ENCODE measurements at regions not wholly inside any gene's neighbourhood (a gene's known extent, or its start where the extent isn't known, plus 50 kb on each side); places are given as distances from the start of the nearest gene placed in this dataset.
"Not testable (repeated sequence)": the region's sequence is repeated elsewhere in the genome, so short reads cannot be mapped to it uniquely, and the experiment has no call there.

DNA sequence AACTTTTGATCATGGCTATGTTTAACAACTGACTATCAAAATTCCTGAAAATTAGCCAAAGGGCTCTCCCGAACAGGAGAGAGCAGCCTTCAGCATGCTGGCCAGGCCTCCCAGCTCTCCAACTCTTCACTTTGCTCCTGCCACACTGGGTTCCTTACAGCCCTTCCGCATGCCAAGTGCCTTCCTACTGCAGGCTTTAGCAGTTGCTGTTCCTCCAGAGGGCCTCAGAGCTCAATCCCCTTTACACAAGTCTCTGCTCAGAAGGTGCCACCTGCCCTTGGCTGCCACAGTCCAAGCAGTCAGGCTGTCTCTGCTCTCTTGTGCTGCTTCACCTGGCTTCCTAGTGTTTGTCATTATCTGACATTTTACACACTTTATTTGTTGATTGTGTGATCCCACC lies 553.1 kb upstream of the PPP2R3A start:
- no peak for DNase-seq

DNA sequence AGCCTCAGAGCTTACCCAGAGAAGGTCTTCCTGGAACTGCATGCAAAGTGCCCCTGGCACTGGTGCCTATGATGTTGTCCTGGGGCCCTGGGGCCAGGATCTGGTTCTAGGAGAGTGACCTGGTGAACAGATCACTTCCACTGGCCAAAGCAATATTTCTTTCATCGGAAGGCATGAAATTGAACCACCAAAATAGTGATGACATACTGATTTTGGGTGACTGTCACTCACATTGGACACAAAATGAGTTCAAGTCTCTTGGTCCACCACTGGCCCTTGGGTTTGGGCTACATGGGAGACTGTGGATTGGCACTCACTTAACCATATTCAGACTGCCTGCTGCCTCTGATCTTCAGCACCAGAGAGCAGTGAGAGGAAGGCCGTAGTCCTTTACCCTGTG lies 549.3 kb upstream of the PPP2R3A start:
- no peak for DNase-seq

DNA sequence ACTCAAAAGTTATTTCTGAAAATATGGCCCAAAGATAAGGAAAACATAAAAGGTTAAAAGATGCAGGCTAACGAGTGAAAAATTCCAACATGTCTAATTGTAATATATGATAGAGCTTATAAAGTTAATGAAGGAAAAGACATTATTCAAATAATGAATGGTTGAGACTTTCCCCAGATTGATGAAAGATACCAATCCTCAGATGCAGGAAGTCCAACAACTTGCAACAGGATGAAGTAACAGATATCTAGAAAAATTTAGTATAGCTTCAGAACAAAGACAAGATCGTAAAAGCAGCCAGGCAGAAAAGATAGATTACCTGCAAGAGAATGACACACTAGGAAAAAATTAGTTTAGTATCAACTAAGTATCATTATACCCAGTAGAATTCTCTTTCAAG lies 546.4 kb upstream of the PPP2R3A start:
- DNase-seq: no peak

DNA sequence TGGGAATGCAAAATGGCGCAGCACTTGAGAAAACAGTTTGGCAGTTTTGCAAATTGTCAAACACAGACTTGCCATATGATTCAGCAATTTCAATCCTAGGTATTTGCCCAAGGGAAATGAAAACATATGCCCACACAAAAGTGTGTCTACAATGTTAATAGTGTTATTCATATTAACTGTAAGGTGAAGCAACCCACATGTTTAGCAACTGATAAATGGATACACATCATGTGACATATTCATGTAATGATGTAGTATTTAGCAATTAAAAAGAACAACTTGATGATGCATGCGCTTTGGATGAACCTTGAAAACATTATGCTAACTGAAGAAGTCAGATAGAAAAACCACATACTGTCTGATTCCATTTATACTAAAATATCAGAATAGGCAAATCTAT lies 539.0 kb upstream of the PPP2R3A start:
- no peak for DNase-seq

DNA sequence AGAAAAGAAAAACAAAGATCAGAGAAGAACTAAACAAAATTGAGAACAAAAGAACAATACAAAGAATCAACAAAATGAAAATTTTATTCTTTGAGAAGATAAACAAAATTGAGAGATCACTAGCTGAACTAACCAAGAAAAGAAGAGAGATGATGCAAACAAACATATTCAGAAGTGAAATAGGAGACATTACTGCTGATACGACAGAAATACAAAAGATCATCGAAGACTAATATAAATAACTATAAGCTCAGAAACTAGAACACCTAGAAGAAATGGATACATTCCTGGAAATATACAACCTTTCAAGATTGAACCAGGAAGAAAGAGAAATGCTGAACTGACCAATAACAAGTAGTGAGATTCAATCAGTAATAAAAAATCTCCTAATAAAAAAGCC lies 533.1 kb upstream of the PPP2R3A start:
- no peak for DNase-seq

DNA sequence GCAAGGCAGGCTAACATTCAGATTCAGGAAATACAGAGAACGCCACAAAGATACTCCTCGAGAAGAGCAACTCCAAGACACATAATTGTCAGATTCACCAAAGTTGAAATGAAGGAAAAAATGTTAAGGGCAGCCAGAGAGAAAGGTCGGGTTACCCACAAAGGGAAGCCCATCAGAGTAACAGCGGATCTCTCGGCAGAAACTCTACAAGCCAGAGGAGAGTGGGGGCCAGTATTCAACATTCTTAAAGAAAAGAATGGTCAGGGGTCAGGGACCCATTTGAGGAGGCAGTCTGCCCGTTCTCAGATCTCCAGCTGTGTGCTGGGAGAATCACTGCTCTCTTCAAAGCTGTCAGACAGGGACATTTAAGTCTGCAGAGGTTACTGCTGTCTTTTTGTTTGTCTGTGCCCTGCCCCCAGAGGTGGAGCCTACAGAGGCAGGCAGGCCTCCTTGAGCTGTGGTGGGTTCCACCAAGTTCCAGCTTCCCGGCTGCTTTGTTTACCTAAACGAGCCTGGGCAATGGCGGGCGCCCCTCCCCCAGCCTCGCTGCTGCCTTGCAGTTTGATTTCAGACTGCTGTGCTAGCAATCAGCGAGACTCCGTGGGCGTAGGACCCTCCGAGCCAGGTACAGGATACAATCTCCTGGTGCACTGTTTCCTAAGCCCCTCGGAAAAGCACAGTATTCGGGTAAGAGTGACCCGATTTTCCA lies 526.5 kb upstream of the PPP2R3A start:
- DNase-seq: not testable (repeated sequence)

DNA sequence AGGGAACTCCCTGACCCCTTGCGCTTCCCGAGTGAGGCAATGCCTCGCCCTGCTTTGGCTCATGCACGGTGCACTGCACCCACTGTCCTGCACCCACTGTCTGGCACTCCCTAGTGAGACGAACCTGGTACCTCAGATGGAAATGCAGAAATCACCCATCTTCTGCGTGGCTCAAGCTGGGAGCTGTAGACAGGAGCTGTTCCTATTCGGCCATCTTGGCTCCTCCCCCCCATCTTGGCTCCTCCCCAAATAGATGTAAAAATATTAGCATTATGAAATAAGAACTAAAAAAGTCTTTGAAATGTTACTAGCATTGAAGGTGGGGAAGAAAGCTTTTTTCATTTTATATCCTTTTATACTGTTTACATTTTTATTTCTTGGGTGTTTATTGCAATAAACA lies 525.9 kb upstream of the PPP2R3A start:
- not testable (repeated sequence) for DNase-seq

DNA sequence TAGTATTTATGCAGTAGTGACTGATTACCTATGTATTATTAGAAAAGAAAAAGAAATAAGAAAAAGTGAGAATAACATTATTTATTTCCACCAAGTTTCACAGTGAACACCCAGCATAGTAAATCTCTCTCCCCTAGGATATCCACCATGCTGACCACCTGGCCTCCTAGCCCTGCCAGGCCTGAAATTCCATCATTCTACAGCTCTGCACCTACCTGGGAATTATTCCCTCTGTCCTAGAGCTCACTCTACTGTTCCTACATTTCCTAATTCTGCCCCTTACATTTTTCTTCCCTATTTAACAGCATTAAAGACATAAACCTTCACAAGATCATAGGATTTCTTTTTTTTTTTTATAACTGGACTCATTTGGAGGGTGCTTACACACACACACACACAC lies 525.3 kb upstream of the PPP2R3A start:
- no peak for DNase-seq

DNA sequence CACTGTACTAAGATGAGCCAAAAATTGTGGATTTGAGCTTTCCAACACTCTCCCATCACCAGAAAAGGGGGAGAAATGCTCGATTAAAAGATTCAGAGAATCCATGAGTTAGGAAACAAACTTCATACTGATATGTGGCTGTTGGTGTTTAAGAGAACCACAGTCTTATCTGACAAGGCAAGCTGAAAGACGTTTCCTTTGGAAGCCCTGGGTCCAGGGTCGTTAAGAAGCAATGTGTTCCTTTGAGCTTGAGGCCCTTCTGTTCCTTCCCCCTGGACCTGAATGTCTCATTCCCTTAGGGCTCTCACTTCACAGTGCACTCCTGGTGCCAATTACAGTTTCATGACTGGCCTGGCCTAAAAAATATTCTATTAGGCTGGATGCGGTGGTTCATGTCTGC lies 524.8 kb upstream of the PPP2R3A start:
- DNase-seq: no peak

DNA sequence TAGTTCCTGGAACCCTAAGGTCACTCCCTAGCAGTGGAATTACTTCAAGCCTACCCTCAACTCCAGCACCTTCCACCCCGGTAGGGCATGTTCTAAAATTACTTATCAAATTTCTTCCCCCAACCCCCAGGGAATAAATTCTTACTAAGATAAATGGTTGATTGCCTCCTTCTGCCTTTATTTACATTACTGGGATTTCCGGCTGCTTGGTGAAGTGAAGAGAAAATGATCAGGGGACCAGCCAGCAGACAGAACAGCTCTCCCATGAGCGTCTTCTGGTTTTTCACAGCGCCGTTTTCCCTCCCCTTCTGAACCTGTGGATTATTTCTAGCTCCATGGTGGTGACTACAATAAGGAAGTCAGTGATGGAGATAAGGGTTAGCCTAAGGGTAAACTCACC lies 521.5 kb upstream of the PPP2R3A start:
- DNase-seq: no peak

DNA sequence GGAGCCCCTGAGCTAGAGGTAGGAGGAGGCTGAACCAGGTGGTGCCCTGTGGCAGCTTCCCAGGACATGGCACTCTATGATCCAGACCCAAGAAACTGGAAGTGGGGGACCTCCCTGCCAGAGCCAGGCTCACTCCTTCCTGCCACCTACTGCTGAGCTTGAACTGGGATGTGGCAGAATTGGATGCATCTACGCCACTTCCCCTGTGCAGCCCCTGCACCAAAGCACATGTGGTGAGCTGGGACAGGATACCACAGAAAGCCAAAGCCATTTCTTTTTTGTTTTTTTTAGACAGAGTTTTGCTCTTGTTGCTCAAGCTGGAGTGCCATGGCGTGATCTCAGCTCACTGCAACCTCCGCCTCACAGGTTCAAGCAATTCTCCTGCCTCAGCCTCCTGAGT lies 518.0 kb upstream of the PPP2R3A start:
- DNase-seq: no peak

DNA sequence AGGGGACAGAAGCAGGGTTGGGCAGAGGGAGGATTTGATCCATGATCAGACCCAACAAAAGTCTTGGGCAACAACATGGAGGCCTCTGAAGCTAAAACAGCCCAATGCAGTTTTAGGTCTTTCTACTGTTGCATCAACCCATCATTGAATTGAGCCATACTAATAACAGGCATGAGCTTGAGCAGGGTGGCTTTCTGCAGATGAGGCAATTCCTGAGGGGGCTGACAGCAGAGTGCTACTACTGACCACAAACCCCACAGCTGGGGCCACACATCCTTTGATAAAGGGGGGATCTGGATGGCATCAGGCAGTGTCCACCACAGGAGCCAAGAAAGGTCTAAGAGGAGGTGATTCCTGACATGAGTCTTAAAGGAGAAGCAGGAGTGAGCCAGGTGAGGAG lies 517.0 kb upstream of the PPP2R3A start:
- DNase-seq: no peak

DNA sequence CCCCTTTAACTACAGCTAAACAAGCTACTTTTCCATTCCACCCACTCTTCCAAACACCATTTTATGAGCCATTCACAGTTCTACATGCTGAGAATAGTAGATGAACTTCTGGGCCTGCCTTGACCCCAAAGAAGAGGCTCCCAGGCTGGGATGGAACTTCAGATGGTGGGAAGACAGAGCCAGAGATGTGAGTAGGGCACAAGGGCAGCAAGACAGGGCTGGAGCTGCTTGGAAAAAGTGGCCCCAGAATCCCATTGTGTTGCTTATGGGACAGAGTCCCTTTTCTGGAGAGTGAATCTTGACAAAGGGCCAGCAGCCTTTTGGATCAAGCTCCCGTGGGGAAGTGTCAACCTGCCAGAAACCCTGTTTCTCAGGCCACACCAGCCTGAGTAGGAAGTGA lies 516.5 kb upstream of the PPP2R3A start:
- DNase-seq: no peak

DNA sequence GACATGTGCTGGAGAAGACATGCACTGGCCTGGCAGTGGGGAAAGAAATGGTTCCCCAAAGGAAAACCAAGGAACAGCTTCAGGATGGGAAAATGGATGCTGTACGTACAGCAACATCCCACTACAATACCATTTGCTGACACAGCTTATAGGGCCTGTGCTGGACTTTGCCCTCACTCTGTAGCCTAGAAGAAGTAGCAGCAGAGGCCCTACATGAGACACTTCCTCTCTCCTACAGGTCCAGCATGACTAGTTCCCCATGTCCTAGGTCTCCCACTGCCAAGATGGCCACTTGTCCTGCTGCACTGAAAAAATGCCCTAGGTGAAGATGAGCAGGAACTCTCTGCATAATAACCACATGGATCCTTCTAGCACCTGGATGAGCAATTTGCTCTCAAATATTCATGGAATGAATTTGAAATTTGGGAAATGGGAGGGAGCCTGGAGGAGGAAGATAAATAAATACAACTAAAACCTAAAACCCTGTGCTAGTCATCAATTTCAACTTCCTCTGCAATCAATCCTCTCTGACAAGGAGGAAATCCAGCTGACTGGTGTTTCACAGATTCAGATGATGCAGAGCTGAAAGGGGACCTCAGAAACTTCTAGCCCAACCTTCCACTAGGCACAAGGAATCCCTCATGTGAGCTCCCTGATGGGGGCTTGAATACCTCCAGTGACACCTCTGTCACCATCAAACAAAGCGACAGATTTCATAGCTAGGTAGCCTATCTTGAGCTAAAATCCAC lies 514.3 kb upstream of the PPP2R3A start:
- no peak for DNase-seq

DNA sequence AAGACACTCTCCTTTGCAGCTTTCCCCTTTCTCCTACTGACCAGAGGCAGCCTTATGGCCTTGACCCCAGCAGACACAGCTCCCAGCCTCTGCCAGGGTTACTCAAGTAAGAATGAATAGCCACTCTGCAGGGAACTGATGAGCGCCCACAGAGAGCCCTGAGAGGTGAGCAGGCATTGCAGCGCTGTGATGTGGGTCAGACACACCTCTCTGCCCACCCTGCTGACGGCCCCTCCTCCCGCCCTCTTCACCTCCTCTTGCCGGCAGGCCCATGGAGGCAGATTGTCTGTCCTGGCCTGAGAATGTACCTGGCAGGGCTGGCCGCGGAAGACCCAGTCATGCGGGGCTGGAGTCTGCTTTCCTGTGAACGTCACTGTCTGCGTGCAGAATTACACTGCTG lies 512.6 kb upstream of the PPP2R3A start:
- no peak for DNase-seq

DNA sequence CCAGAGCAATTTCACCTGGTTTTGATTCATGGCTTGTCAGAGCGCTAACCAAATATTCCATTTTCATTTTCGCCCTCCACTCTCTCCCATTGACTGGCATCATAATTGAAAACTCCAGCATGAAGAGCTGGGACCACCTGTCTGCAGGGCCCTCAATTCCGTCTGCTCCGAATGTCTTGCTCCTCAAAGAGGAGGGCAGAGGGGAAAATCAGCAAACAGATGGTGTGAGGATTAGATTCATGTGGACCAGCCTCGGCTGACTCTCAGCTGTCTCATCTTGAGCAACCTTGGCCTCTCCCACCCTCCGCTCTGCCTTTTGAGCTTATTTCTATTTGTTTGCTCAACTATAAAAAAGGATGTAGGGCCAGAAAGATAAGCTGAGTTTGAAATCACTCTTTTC lies 512.2 kb upstream of the PPP2R3A start:
- DNase-seq: no peak

DNA sequence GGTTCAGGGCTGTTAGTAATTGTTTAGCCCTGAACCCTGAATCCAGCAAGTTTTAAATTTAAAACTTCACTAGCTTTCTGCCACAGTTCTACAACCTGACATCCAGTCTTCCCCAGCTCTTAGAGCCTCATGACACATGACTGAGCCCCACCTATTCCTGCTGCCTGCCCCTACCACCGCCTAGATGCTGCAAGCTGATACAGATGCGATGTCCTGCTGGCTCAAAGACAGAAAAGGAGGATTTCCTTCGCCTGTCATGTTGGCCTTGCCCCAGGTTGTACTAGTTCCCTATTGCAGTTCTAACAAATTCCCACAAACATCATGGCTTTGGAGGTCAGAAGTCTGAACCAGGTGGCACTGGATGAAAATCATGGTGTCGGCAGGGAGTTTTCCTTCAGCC lies 510.6 kb upstream of the PPP2R3A start:
- no peak for DNase-seq

DNA sequence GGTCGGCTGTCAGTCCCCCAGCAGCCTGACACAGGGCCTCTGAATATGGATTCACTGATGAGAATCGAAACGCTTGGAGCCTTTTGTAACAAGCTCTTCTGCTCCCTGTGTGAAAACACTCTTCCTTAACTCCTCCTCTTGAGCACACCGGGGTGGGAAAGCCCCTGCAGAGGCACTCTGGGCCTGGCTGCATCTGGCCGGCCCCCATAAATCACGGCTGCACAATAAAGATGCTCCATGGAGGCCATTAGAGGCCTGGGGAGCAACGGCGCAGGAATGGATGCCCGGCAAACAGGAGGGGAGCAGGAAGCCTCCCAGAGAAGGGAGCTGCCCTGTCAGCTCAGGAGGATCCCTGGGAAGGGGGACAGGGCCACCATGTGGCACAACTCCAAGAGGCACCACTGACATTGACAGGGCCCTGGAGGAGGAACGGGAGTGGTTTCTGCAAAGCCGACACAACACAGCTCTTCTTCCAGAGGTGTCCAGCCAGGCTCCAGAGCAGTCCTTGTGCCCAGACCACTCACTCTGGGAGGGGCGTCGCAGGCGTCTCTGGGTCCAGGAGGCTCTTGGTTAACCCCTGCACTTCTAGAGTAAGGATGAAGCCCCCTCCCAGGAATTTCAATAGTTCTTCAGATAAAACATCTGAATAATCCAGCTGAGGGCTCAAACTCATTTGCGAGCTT lies 509.3 kb upstream of the PPP2R3A start:
- DNase-seq: no peak

DNA sequence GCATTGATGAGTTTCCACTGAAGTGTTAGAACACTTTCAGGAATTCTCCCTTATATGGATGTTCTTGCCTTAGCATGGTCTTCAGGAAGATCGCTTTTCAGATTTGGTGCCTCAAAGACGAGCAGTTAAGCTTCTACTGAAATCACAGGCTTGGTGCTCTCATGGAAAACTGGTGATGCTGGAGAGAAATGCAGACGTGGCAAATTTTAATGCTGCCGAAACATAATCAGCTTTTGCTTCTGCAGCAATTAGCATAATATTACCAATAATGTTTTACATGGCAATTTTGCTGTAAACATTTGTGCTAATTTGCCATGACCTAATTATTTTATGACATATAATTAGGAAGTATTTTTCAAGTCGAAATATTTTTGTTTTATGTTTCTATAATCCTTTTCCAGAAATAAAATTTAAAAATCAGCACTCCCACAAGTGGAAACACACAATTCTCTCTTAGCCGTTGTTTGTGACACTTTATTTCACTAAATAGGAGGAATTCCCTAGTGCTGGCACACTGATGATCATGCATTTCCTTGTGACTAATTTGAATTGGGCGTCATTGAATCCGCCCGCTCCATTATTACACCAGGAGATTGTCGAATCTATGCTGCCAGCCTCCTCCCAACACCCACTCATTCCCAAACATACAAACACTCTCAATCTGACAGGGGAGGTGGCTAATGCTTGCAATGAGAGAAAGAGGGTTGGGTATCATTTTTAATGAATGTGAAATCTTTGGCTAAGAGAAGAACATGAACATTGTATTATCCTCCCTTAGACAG lies 506.8 kb upstream of the PPP2R3A start:
- DNase-seq: no peak

DNA sequence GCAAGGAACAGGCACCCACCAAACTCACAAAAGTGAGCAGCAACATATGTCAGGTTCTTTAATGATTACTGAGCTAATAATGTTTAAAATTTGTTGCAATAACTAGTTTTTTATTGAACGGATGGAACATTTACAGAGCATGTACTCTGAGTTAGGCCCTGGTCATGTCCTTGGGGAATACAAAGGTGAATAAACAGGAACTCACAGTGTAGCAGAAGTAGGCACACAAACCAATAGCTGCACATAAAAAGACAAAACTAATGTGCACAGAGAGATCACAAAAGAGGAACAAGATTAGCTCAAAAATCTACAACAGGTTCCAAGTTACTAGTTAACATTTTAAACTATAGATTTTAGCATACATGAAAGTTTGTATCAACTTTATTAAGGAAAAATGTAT lies 505.3 kb upstream of the PPP2R3A start:
- no peak for DNase-seq

DNA sequence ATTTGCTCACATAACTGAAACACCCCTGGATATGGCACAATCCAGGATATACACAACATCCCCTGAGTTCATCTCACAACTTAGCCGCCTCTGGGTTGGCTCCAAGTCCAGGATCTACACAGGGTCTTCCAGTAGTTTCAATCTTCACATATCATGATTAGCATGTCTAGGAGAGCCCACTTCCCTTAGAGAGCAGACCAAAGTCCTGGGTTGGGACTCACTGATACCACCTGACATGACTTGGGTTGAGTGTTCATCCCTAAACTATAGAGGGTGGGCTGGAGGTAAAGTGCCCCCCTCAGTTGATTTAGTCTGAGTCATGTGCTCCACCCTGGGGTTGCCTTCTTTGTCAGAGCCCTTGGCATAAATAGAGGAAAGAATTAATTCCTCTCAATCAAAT lies 493.6 kb upstream of the PPP2R3A start:
- no peak for DNase-seq

DNA sequence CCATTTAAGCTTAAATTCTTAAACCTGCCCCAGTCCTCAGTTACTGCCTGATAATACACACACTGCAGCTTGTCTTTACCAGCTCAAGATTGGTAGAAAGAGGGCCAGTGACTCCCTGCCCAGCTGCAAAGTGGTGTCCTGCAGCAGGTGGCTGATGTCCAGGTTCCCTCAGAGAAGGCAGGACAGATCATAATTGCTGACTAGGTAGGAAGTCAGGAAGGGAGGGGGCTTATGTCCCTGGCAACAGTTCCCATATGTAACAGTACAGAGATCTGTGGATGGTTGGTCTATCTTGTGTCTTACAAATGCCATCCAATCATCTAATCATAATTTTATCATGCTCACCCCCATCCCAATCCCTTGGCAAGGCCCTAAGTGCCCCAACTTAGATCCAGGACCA lies 492.1 kb upstream of the PPP2R3A start:
- DNase-seq: no peak

DNA sequence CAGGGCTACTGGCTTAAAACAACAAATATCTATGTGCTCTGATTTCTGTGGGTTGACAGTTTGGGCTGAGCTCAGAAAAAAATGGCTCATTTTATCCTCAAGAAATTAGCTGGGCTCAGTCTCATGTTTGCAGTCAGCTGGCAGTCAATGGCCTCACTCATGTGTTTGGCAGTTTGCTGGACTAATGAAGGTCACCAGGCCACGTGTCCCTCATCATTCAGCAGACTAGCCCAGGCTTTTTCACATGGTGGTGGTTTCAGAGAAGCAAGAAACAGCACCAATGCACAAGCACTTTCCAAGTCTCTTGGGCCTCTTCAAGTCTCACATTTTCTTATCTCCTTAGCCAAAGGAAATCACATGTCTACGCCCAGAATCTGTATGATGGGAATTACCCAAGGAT lies 478.3 kb upstream of the PPP2R3A start:
- no peak for DNase-seq
